Stomach smooth muscle (tissue), 2 donors: ENCODE measurements at regions not wholly inside any gene's neighbourhood (a gene's known extent, or its start where the extent isn't known, plus 50 kb on each side); places are given as distances from the start of the nearest gene placed in this dataset.

ENCODE experiments used
- H3K27ac ChIP-seq: one replicate; pipeline ENCODE4 v1.7.0; 2013; ENCODE audit warnings: mild to moderate bottlenecking, low read length, inconsistent platforms
- H3K27me3 ChIP-seq, 2 donors: one replicate each; pipeline ENCODE4 v1.7.0; 2013; ENCODE audit warnings: low read length in 2 of 2; ENCODE audit not compliant: insufficient read depth in 2 of 2, control insufficient read depth in 1 of 2
- H3K36me3 ChIP-seq, 2 donors: one replicate each; pipeline ENCODE4 v1.7.0; 2013; ENCODE audit warnings: low read length in 2 of 2; ENCODE audit not compliant: control insufficient read depth in 2 of 2, insufficient read depth in 2 of 2
- H3K4me1 ChIP-seq: one replicate; pipeline ENCODE4 v1.7.0; 2013; ENCODE audit warnings: low read length; ENCODE audit not compliant: control insufficient read depth, insufficient read depth
- H3K4me3 ChIP-seq, 2 donors: one replicate each; pipeline ENCODE4 v1.7.0; 2013; ENCODE audit warnings: low read length in 2 of 2
- H3K9ac ChIP-seq, 2 donors: one replicate each; pipeline ENCODE4 v1.7.0; 2013; ENCODE audit warnings: low read length in 2 of 2, mild to moderate bottlenecking in 1 of 2
- H3K9me3 ChIP-seq, 2 donors: one replicate each; pipeline ENCODE4 v1.7.0; 2013; ENCODE audit warnings: low read length in 2 of 2; ENCODE audit not compliant: control insufficient read depth in 2 of 2
- donor health status: healthy.
- donor health status: Pancreatic carcinoma.

DNA sequence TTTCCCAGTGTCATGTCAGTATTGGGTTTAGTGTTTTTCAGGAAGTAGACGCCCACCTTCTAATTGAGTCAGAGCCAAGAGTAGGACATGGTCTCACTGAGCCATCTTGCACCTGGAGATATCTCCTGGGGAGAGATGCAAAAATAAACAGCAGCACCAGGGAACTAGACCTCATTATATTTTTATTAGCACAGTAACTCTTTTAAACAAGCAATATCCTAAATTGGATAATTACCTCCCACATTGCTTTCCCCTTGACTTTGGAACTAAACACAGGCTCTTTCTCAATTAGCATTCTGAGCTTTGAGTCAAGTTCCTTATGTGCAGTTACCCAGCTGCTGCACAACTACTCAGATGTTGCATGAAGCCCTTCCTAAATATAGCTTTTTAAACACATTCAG is 175.4 kb downstream of the IBTK start:
- H3K9me3 ChIP-seq, result no peaks in the 10 kb centered on the region
- H3K4me1 ChIP-seq, result no peaks in the 10 kb centered on the region
- H3K36me3 ChIP-seq, result no peaks in the 10 kb centered on the region
- no peaks in the 10 kb centered on the region for H3K27me3 ChIP-seq
- no peak overlapping the region for H3K9ac ChIP-seq
- no peak overlapping the region for H3K4me3 ChIP-seq
- no peak overlapping the region for H3K27ac ChIP-seq

DNA sequence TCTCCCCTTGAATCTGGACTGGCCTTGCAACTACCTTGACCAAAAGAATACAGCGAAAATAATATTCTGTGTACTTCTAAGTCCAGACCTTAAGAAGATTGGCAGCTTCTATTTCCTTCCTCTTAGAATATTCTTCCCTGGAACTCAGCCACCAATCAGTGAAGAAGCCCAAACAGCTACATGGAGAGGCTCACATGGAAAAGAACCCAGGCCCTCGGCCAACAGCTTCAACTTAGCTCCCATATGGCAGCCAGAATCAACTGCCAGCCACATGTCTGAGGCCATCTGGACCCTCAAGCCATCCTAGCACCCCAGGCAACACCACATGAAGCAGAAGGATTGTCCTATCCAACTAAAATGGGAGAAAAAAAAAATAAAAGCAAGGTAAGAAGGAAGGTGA is 178.8 kb downstream of the IBTK start:
- no peaks in the 10 kb centered on the region for H3K27me3 ChIP-seq
- no peaks in the 10 kb centered on the region for H3K4me1 ChIP-seq
- H3K9me3 ChIP-seq, result no peaks in the 10 kb centered on the region
- H3K27ac ChIP-seq, result no peak overlapping the region
- no peak overlapping the region for H3K9ac ChIP-seq
- H3K4me3 ChIP-seq, result no peak overlapping the region
- no peaks in the 10 kb centered on the region for H3K36me3 ChIP-seq

DNA sequence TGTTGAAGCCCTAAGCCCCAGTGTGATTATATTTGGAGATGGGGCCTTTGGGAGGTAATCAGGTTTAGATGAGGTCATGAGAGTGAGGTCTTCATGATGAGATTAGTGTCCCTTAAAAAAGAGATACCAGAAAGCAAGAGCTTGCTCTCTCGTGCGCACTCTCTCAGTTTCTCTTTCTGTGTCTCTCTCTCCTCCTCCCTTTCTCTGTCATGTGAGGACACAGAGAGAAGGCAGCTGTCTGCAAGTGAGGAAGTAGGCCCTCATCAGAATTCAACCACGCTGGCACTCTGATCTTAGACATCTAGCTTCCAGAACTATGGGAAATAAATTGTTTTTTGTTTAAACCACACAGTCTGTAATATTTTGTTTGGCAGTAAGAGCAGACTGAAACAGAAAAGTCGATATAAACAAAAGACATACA is 180.5 kb downstream of the IBTK start:
- H3K4me3 ChIP-seq, result no peak overlapping the region
- no peak overlapping the region for H3K9ac ChIP-seq
- no peak overlapping the region for H3K27ac ChIP-seq
- H3K4me1 ChIP-seq, result no peaks in the 10 kb centered on the region
- H3K9me3 ChIP-seq, result no peaks in the 10 kb centered on the region
- no peaks in the 10 kb centered on the region for H3K36me3 ChIP-seq
- H3K27me3 ChIP-seq, result no peaks in the 10 kb centered on the region

DNA sequence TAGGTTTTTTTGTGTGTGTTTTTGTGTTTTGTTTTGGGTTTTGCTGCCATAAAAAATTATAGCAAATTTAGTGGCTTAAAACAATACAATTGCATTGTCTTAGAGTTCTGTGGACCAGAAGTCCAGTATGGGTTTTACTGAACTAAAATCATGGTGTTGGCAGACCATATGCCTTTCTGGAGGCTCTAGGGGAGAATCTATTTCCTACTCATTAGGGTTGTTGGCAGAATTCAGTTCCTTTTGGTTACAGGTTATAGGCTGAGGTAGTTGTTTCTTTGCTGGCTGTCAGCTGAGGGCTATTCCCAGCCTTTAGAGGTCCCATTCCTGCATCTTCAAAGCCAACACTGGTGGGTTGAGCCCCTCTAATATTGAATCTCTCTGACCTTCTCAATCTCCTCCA is 181.3 kb downstream of the IBTK start:
- Histone ChIP-seq H3K4me1 (no peaks in the 10 kb centered on the region), H3K4me3 (no peak overlapping the region), H3K9ac (no peak overlapping the region), H3K27me3 (no peaks in the 10 kb centered on the region), H3K36me3 (no peaks in the 10 kb centered on the region), H3K27ac (no peak overlapping the region), H3K9me3 (no peaks in the 10 kb centered on the region)

DNA sequence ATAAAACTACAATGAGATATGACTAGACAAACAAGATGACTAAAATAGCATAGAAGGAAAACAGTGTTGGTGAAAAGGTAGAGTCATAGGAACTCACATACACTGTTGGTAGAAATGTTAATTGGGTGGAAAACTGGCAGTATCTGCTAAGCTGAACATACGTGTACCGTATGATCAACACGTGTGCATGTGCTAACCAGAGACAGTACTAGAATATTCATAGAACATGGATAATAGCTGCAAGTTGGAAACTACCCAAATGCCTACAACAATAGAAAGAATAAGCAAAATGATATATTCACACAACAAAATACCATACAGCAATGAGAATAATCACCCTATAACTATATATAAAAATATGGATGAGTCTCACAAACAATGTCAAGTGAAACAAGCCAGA is 184.0 kb downstream of the IBTK start:
- H3K36me3 ChIP-seq, result no peaks in the 10 kb centered on the region
- H3K27ac ChIP-seq, result no peak overlapping the region
- H3K9ac ChIP-seq, result no peak overlapping the region
- no peaks in the 10 kb centered on the region for H3K4me1 ChIP-seq
- H3K4me3 ChIP-seq, result no peak overlapping the region
- H3K27me3 ChIP-seq, result no peaks in the 10 kb centered on the region
- no peaks in the 10 kb centered on the region for H3K9me3 ChIP-seq

DNA sequence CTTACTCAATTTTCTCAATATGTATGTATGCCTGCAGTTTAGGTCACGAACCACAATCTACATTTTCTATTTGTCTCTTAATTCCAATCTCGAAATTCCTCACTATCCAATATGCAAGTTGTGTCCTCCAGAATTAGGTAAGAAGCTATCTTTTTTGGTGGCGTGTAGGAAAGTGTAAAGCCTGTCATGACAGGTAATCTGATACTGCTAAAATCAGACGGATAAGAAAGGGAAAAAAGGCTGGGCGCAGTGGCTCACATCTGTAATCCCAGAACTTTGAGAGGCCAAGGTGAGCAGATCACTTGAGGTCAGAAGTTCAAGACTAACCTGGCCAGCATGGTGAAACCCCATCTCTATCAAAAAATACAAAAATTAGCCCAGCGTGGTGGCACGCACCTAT is 185.3 kb downstream of the IBTK start:
- Histone ChIP-seq H3K9me3 (no peaks in the 10 kb centered on the region), H3K27ac (no peak overlapping the region), H3K4me1 (peaks cover 4% of the 10 kb centered on the region), H3K9ac (no peak overlapping the region), H3K4me3 (no peak overlapping the region), H3K36me3 (no peaks in the 10 kb centered on the region), H3K27me3 (no peaks in the 10 kb centered on the region)

DNA sequence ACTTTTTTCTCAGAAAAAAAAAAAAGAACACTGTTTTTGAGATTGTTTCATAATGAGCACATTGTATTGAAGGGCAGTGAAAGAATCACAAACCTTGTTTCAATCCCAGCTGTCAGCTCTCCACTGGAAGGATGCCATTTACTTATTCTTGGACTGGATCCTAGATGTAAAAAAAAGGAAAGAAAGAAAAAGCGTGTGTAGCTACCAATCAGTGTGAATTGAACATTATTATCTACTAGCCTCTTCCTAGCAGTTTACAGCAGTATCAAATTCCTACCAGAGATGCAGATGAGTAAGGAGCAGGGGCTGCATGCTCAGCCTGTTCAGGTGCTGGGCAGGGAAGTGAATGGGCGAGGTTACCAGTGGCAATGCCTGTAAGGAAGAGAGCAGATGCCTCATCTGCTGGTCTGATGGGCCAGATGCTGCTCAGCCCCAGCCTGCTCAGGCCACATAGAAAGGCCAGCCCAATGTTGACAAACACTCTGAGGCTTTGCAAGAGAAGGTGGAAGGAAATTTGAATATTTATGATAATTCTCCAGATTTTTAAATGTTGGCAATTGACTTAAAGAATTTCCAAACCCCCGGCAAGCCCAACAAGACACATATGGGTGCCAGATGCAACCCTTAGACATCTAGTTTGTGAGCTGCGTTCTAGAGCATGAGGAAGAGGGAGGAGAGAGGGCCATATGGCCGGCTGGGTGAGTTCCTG is 189.5 kb downstream of the IBTK start:
- Histone ChIP-seq H3K9ac (no peak overlapping the region), H3K9me3 (no peaks in the 10 kb centered on the region), H3K4me3 (no peak overlapping the region), H3K36me3 (no peaks in the 10 kb centered on the region), H3K27ac (no peak overlapping the region), H3K27me3 (no peaks in the 10 kb centered on the region), H3K4me1 (peaks cover 4% of the 10 kb centered on the region)

DNA sequence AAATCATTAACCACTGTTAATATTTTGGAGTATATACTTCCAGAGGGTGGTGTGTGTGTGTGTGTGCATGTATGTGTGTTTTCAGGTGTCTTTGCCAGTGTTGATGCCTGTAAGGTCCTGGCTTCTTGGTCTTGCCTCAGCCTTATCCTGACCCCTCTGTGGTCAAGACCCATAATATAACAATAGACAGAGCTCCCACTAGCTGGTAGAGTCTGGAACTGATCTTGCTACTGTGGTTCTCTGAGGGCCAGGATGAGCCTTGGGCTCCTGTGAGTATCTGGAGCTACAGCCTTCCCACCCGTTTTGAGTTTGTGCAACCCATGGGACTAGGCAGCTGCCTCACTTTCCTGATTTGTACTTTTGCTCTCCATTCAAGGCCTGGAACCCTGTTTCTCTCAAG is 191.0 kb downstream of the IBTK start:
- no peaks in the 10 kb centered on the region for H3K27me3 ChIP-seq
- no peaks in the 10 kb centered on the region for H3K9me3 ChIP-seq
- peaks cover 4% of the 10 kb centered on the region for H3K4me1 ChIP-seq
- no peak overlapping the region for H3K4me3 ChIP-seq
- H3K36me3 ChIP-seq, result no peaks in the 10 kb centered on the region
- no peak overlapping the region for H3K27ac ChIP-seq
- H3K9ac ChIP-seq, result no peak overlapping the region

DNA sequence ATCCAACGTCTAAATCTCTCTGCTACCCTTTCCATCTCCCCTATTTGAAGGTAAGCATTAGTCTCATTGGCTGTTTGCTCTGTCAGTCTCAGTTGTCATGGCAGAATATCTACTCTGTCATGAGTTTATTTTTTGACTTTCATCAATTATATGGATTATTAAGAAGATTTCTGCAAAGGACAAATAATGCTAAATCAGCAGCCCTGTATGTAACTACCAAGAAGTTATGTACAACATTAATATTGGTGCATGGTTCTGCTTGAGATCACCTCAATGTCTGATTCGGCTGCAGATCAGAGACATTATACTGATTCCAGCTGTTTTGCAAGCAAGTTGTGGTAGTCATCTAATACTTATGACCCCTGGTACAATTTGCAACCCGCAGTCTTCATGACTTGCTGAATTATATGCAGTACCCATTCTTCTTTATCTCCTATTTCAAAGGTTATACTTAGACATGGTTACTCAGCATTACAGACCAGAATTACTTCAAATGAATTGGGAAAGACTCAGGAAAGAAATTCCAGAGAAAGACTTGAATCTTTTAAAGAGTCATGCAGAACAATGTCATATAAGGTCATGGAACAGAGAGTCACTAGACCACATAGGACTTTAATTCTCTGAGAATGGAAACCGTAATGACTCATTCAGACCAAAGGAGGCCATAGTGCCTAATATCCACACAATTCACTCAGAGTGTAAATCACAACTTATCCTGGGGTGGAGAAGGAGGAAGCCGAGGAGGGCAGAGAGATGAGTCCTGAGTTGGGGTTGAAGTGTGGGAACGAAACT is 201.4 kb downstream of the IBTK start:
- H3K36me3 ChIP-seq, result no peaks in the 10 kb centered on the region
- no peak overlapping the region for H3K4me3 ChIP-seq
- H3K9ac ChIP-seq, result no peak overlapping the region
- no peak overlapping the region for H3K27ac ChIP-seq
- no peaks in the 10 kb centered on the region for H3K27me3 ChIP-seq
- no peaks in the 10 kb centered on the region for H3K4me1 ChIP-seq
- H3K9me3 ChIP-seq, result no peaks in the 10 kb centered on the region

DNA sequence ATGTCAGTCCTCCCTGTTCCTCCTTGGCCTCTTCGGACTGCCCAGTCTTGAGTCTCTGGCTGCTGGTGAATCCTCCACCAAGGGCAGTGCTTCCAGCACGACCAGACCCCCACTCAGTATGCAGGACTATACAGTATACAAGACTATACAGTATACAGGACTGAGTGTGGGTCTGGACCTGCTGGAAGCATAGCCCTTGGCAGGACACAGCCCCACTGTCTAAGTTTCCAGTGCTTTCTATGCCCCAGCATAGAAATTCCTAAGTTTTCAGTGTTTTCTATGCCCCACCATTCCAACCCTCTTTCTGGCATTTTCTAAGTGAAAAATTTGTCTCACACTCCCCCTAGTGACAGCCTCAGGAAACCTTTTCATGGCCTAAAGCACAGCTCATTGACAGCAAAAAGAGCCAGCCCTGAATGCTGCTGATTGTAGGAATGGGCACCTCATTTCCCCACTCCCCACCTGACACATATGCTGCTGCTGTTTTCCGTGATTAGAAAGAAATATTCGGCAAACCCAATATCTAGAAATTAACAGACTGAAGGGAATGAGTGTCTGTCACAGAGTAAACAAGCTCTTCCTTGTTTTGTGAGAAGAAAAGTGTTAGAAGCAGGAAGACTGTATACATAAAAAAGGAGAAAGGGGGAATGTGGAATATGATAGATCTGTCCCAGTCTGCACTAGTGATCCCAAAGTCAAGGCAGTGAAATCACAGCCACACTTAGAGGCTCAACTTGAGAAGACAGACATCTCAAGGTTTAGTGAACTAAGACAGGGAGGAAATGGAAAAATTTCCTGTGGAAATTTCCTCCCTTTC is 206.9 kb downstream of the IBTK start:
- peak overlapping the region in 1 of 2 donors; percentile 29 for H3K9ac ChIP-seq
- no peaks in the 10 kb centered on the region for H3K27me3 ChIP-seq
- H3K4me1 ChIP-seq, result peaks cover 5% of the 10 kb centered on the region
- H3K27ac ChIP-seq, result no peak overlapping the region
- no peaks in the 10 kb centered on the region for H3K36me3 ChIP-seq
- H3K9me3 ChIP-seq, result no peaks in the 10 kb centered on the region
- H3K4me3 ChIP-seq, result no peak overlapping the region
